GM18909 (cell line): ENCODE measurements at regions not wholly inside any gene's neighbourhood (a gene's known extent, or its start where the extent isn't known, plus 50 kb on each side); places are given as distances from the start of the nearest gene placed in this dataset.

ENCODE experiments used
- ATAC-seq: cut with Tn5 transposase; IDR thresholded peaks from one replicate; pipeline ENCODE4 v1.9.1; 2021; ENCODE audit warnings: mild to moderate bottlenecking; ENCODE audit not compliant: unreplicated experiment, poor library complexity

DNA sequence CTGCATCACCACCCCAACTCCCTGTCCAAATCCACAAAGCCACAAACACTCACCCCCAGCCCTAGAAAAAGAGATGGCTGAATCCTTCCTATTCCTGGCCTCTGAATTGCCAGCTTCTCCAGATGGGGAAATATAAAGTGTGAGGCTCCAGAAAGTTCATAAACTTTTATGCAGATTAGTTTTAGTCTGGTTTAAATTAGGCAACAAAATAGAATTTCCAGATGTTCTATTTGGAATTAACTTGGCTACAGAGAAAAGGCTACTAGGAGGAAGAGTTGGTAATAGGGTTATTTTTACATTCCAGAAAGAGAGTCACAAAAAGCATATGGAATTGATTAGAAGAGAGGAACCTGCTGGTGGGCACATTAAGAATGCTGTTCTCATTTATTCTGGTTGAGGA, 56.0 kb downstream of the EN1 start:
- ATAC-seq, result no peak

DNA sequence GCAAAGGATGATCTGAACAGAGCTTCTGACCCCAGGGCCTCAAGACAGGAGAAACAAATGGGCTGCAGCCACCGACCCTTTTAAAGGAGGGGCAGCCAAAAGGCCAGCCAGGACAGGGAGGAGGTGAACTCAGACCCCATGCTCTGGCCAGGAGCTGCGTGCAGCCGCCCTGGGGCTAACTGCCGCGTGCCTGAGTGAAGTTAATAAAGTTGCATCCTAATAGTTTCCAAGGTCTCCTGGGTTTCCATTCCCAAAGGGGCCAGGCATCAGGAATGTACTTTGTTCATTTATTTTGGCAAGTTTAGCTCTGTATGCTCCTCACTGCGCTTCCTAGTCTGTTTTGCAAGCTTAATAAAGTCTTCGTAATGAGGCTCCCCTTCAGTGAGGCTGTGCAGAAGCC, 60.7 kb downstream of the EN1 start:
- ATAC-seq, result no peak

- no peak for ATAC-seq
These were observed 62.6 kb downstream of the EN1 start for GRCh38 chr2:118784860-118785259.

DNA sequence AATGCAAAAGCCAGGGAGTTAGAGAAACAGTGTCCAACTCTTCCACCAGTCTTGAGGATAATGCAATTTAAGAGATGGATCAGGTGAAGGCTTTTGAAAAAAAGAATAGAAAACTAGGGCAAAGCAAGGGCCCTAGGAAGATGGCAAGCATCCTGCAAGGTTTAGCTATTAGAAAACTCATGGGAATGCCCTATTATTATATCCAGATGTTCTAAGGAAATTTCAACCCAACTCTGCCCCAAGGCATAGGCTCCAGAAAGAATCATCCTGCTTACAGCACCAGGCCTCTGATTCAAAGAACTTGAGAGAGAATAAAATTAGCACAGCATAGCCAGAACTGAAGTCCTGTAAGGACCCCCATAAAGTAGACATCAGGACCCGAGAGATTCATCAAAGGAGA, 68.1 kb downstream of the EN1 start:
- no peak for ATAC-seq

GRCh38 chr2:118774458-118775133, 72.9 kb downstream of the EN1 start:
- ATAC-seq, result no peak

GRCh38 chr2:118773826-118774225, 73.6 kb downstream of the EN1 start:
- no peak for ATAC-seq

DNA sequence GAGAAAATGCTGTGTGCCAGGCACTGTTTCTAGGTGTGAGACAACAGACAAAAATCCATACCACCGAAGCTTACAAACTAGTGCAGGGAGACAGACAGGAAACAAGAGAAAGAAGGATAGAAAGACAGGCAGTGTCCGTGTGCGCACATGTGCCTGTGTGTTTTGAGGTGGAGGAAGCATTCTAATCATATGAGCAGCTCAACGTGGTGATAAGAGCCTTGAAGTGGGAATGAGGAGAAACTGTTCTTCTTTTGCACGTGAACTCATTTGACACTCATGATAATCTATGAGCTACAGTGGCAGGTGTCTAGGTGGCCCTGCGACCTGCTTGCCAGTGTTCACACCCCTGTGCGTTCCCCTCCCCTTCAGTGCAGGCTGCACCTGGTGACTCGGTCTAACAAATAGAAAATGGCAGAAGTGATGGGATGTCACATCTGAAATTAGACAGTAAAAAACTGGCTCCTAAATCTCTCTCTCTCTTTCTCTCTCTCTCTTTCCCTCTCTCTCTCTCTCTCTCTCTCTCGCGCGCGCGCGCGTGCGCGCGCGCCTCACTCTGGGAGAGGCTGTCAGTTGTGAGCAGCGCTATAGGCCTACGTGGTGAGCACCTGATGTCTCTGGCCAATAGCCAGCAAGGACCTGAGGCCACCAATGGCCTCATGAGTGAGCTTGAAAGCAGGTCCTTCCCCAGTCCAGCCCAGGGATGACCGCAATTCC, 74.8 kb downstream of the EN1 start:
- no peak for ATAC-seq

- no peak for ATAC-seq
These were observed 77.6 kb downstream of the EN1 start for GRCh38 chr2:118769707-118770400.

- ATAC-seq, result no peak
These were observed 80.6 kb downstream of the EN1 start for GRCh38 chr2:118766871-118767270.

GRCh38 chr2:118764855-118765254, 82.6 kb downstream of the EN1 start:
- ATAC-seq, result no peak

DNA sequence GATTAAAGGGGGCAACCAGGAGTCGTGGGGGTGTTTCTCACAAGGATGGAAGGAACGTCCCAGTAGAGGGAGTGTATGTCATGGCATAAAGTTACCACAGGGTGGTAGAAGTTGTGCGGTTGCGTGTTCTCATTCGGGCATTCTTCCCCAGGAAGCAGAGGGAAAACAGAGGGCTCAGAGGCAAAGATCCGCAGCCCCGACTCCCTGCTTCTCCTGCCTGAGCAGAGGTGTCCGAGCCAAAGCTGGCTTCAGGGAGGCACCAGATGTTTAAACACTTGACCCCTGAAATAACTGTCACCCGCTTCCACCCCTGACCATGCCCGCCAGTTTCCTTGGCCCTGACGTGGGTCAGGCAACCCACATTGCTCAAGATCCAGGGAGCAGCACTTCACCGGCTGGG, 83.7 kb downstream of the EN1 start:
- ATAC-seq, result no peak

DNA sequence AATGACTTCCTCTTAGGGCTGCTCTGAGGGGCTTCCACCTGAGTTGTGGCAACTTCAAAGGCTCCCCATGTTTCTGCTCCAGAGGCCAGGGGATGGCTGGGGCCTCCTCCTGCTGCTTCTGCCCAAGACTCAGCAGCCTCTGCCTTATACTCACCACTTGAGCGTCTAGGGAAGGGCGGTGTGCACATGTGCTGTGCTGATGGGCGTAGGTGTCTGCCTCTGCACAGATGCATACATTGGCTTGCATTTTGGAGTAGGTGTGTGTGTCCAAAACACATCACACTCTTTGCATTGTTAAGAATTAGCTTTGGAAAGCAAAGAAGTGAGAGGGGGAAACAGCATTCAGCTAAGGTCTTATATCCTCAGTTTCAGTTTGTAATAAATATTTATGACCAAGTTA, 85.2 kb downstream of the EN1 start:
- no peak for ATAC-seq

DNA sequence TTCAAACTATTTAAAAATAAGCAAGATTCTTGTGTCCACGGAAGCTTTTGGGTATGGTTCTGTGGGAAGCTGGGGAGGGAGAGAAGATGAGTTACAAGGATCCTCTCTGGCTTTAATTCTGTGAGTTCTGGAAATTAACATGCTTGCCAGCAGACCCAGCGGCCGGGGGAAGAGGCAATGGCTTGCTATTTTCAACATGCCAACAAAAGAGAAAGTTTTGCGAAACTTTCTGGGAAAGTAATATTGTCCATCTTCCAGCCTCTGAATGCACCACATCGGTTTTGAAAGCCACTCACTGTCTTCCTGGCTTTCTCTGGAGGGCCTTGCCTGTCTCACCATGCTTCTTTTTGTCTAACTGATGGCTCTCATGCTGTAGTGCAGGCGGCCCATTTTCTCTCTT, 85.7 kb downstream of the EN1 start:
- ATAC-seq, result no peak

GRCh38 chr2:118755901-118756300, 91.5 kb downstream of the EN1 start:
- ATAC-seq, result no peak

DNA sequence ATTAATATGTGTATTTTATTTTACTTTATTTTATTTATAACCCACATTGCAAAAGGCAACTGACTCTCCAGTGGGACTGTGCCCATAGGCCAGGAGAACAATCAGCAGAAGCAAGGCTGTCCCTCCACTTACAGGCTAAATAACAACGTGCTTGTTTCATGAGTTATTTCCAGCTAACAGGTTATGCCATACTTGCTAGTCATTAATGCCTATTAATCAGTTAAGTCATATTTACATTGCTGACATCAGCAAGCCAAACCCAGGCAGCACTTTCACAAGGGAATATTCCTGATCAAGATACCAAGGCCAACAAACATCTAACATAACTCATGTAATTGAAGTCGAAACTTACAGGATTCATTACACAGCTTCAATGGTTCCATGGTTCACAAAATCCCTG, 92.1 kb downstream of the EN1 start:
- ATAC-seq, result no peak

- no peak for ATAC-seq
These were observed 94.6 kb downstream of the EN1 start for GRCh38 chr2:118752762-118753429.

DNA sequence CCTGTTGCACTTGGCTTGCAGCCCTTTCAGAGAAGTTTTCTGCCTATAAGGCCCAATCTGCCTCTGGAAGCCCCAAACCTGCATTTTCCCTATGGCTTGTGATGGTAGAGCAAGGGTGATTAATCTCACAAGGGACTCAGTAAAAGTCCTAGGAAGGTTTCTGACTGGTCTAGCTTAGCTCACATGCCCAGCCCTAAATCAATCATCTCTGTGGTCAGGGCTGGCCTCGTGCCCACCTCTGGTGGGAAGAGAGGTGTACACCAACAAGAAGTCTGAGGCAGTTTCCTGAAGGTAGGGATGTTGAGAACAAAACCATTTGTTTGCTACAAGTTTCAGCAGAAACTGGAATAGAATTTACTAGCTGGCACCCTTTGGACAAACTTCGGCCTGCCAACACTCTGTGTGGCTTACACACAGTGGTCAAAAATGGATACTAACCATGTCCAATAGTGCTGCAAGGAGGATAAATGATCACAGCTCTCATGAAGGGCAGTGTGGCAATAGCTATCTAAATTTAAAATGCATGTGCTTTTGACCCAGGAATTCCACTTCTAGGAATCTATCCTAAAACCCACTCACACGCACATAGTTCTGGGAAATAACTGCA, 96.4 kb downstream of the EN1 start:
- no peak for ATAC-seq

DNA sequence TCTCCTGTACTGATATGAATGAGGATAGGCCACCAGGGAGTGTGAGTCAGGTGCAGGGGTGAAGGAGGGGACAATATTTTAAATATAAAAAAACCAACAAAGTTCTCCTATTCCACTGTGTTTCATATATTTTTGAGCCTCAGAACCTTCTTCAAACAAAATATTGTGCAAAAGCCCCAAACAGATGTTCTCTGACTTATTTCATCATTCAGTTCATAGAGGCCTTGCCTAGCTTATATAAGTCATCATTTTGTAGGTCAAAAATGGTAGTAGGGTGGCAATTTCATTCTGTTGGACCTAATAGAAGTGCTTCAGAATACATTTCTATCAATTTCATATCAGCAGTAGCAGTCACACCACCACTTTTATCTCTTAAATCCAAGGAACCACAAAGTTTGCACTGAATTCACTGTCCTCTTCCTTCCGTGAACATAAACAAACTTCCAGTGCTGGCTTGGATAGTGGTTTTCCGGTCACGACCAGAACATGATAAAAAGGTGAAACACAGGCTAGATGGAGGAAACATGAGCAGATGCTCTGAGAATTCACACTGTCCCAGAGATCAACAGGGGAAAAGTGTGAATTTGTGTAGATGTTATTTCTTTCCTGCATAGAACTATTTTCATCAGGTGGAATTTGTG, 99.1 kb downstream of the EN1 start:
- ATAC-seq, result no peak

DNA sequence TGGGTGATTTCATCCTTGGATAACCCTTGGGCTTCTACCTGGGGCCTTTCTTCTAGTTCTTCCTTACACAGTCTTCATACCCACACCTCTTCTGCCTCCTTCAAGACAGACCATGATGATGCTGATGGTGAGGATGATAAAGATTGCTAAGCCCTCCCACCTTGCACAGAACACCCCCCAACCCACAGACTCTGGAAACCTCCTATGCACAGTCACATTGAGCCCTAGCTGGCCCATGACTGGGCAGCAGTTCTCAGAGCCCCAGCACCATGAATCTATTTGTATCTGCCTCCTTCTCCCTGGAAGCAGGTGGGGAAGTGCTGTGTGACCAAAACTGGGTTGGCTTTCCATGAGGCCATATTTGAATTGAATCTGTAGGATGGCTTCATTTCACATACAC, 99.8 kb downstream of the EN1 start:
- no peak for ATAC-seq

DNA sequence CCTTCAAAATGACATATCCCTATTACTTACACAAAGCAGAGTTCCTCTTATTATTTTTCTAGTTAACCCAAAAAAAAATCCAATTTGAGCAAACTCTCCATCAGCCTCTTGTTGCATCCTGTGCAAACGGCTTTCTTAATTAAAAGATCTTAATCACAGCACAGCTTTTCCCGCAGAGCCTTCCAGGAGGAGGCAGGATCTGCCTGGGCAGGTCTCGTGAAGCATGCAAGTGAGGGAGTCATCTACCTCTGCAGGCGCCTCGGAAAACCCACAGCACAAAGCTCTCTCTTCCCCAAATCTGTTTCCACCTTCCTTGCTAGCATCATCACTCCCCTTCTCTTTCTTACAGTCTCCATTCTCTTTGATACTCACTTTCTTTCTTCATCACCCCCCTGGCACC, 100.4 kb downstream of the EN1 start:
- no peak for ATAC-seq
